HepG2 (cell line): ENCODE measurements at regions not wholly inside any gene's neighbourhood (a gene's known extent, or its start where the extent isn't known, plus 50 kb on each side); places are given as distances from the start of the nearest gene placed in this dataset.
"Not testable (repeated sequence)": the region's sequence is repeated elsewhere in the genome, so short reads cannot be mapped to it uniquely, and the experiment has no call there.

Source experiments
- CTCF ChIP-seq: sonication (generic); formaldehyde crosslinking; IDR thresholded peaks from 2 replicates; pipeline ENCODE4 v1.5.0; 2020; ENCODE audit warnings: mild to moderate bottlenecking, missing genetic modification reagents, moderate library complexity
- SALL2 ChIP-seq: sonication (generic); formaldehyde crosslinking; IDR thresholded peaks from 2 replicates; pipeline ENCODE4 v1.8.1; 2023; ENCODE audit warnings: mild to moderate bottlenecking, missing genetic modification reagents, inconsistent platforms

- TF ChIP-seq SALL2, CTCF (CRISPR knock-in tag): not testable (repeated sequence)
These were observed 252.1 kb upstream of the POT1 start for GRCh38 chr7:125181569-125182267.
